Endodermal cell (in vitro differentiated cells): ENCODE measurements at regions not wholly inside any gene's neighbourhood (a gene's known extent, or its start where the extent isn't known, plus 50 kb on each side); places are given as distances from the start of the nearest gene placed in this dataset.

ENCODE experiments used
- DNase-seq: peaks from one replicate; pipeline ENCODE4 v3.0.0-alpha.2; 2017
- H3K27ac ChIP-seq: 2 replicates; pipeline ENCODE4 v1.5.1; 2013; ENCODE audit warnings: mild to moderate bottlenecking, low read depth, low read length, moderate library complexity
- H3K27me3 ChIP-seq: 2 replicates; pipeline ENCODE4 v1.6.1; 2013; ENCODE audit warnings: mild to moderate bottlenecking, low read length, moderate library complexity; ENCODE audit not compliant: insufficient read depth, control insufficient read depth, poor library complexity, severe bottlenecking
- H3K36me3 ChIP-seq: 2 replicates; pipeline ENCODE4 v1.7.0; 2013; ENCODE audit warnings: mild to moderate bottlenecking, low read length, moderate library complexity; ENCODE audit not compliant: control insufficient read depth, insufficient read depth
- H3K4me1 ChIP-seq: one replicate; pipeline ENCODE4 v1.7.0; 2013; ENCODE audit warnings: low read length; ENCODE audit not compliant: control insufficient read depth, insufficient read depth
- H3K4me3 ChIP-seq: 2 replicates; pipeline ENCODE4 v1.5.1; 2013; ENCODE audit warnings: mild to moderate bottlenecking, low read length, moderate library complexity
- H3K9ac ChIP-seq: 2 replicates; pipeline ENCODE4 v1.6.1; 2013; ENCODE audit warnings: mild to moderate bottlenecking, low read length, moderate library complexity; ENCODE audit not compliant: poor library complexity, severe bottlenecking; ENCODE audit errors: extremely low read depth
- H3K9me3 ChIP-seq: 2 replicates; pipeline ENCODE4 v1.6.1; 2013; ENCODE audit warnings: mild to moderate bottlenecking, low read length, moderate library complexity; ENCODE audit not compliant: control insufficient read depth
- H3K27ac Mint-ChIP-seq: 2 replicates; pipeline ENCODE4 v1.8.0; 2020; ENCODE audit warnings: mixed read lengths
- H3K27me3 Mint-ChIP-seq: 2 replicates; pipeline ENCODE4 v1.8.0; 2021; ENCODE audit warnings: mild to moderate bottlenecking, mixed read lengths; ENCODE audit not compliant: insufficient read depth
- H3K36me3 Mint-ChIP-seq: 2 replicates; pipeline ENCODE4 v1.8.0; 2020; ENCODE audit warnings: low read depth, mixed read lengths
- H3K4me1 Mint-ChIP-seq: 2 replicates; pipeline ENCODE4 v1.8.0; 2020; ENCODE audit warnings: mixed read lengths
- H3K4me3 Mint-ChIP-seq: 2 replicates; pipeline ENCODE4 v1.8.0; 2020; ENCODE audit warnings: mild to moderate bottlenecking, moderate library complexity, mixed read lengths
- H3K9me3 Mint-ChIP-seq: 2 replicates; pipeline ENCODE4 v1.8.0; 2020; ENCODE audit warnings: mild to moderate bottlenecking, mixed read lengths
- WGBS, 2 experiments: methylation state at CpG; one replicate each; pipeline versions ENCODE4 v1.1.5 to v1.1.7; 2013; ENCODE audit warnings: missing lambda C conversion rate in 2 of 2, mixed read lengths in 1 of 2; ENCODE audit not compliant: insufficient coverage in 1 of 2, insufficient read length in 1 of 2; 5-methylcytosine and 5-hydroxymethylcytosine counted together
- TF ChIP-seq, protein P1 (sequence below): fragments of 200-600 bp; sonication (generic); conservative IDR thresholded peaks from 2 replicates; pipeline ENCODE4 v1.5.0; 2021; ENCODE audit warnings: antibody characterized with exemption, mild to moderate bottlenecking

DNA sequence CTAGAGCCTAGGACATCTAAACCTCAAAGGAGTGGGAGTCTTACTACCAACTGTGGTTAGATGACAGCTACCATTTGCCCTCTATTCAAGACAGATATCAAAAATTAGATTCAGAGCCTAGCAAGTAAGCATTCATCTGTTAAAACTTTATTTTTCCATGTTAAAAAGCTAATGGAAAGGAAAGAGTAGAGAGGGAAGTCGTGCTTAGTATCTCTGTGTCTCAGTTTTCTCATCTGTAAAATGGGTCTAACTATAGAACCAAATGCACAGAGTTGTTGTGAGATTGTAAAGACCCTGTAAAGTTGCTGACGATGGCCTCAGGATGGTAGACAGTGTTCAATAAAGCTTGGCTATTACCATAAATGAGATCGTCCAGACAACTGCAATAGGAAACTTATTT is 428.5 kb upstream of the RUNX1 start:
- Histone ChIP-seq H3K4me1 (no peaks in the 10 kb centered on the region), H3K4me3 (no peak overlapping the region), H3K9ac (no peak overlapping the region), H3K9me3 (peaks cover 6% of the 10 kb centered on the region), H3K27ac (no peak overlapping the region), H3K36me3 (no peaks in the 10 kb centered on the region), H3K27me3 (no peaks in the 10 kb centered on the region)
- Mint-ChIP-seq H3K9me3 (peaks cover 9% of the 10 kb centered on the region), H3K4me1 (no peaks in the 10 kb centered on the region), H3K27me3 (peaks cover 2% of the 10 kb centered on the region), H3K36me3 (peaks cover 2% of the 10 kb centered on the region), H3K27ac (no peak overlapping the region), H3K4me3 (no peak overlapping the region)
- TF ChIP-seq, protein P1, sequence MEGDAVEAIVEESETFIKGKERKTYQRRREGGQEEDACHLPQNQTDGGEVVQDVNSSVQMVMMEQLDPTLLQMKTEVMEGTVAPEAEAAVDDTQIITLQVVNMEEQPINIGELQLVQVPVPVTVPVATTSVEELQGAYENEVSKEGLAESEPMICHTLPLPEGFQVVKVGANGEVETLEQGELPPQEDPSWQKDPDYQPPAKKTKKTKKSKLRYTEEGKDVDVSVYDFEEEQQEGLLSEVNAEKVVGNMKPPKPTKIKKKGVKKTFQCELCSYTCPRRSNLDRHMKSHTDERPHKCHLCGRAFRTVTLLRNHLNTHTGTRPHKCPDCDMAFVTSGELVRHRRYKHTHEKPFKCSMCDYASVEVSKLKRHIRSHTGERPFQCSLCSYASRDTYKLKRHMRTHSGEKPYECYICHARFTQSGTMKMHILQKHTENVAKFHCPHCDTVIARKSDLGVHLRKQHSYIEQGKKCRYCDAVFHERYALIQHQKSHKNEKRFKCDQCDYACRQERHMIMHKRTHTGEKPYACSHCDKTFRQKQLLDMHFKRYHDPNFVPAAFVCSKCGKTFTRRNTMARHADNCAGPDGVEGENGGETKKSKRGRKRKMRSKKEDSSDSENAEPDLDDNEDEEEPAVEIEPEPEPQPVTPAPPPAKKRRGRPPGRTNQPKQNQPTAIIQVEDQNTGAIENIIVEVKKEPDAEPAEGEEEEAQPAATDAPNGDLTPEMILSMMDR: no peak
- DNase-seq: no peak
- WGBS, 2 experiments: 85 to 100% methylated on average over 2 to 3 of the region's 3 CpGs

DNA sequence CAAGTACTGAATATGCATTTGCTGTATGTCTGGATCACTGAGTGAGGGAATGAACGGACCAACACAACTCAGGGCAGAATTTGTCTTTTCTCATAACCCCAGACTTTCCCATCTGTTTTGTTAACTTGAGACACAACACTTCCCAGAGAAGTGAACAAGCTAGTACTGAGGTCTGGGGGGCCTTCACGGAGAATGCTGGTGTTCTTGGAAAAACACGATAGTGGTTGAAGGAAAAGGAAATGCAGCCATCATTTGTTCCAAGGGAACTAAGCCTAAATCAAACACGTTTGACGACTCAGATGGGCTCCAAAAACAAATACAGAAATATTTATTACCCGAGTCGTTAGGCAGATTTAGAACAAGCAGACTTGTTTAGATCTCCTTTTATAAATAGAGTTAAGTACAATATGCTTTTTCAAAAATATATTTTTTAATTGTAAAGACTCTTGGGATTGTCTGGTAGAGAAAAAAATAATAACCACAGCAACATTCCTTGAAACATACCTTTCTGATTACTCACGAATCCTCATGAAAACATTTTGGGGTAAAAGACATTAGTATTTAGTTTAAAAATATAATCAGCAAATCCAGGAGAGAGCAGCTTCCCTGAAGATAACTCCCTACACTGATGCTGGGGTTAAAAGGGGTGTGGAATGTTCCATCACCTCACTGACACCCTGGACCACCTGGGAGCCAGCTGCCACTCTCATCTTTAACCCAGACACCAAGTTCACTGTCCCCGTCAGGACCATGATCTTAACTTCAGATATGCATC is 427.7 kb upstream of the RUNX1 start:
- Mint-ChIP-seq H3K4me3 (no peak overlapping the region), H3K9me3 (peaks cover 9% of the 10 kb centered on the region), H3K27me3 (no peaks in the 10 kb centered on the region), H3K27ac (no peak overlapping the region), H3K36me3 (peaks cover 2% of the 10 kb centered on the region), H3K4me1 (no peaks in the 10 kb centered on the region)
- H3K9ac ChIP-seq: no peak overlapping the region
- no peak for DNase-seq
- H3K36me3 ChIP-seq: no peaks in the 10 kb centered on the region
- 87% methylated on average over 6 of the region's 9 CpGs; no CpG with 5 or more reads in 1 of the 2 experiments for WGBS, 2 experiments
- no peak overlapping the region for H3K4me3 ChIP-seq
- no peaks in the 10 kb centered on the region for H3K27me3 ChIP-seq
- H3K4me1 ChIP-seq: no peaks in the 10 kb centered on the region
- peaks cover 6% of the 10 kb centered on the region for H3K9me3 ChIP-seq
- TF ChIP-seq, protein P1: no peak
- no peak overlapping the region for H3K27ac ChIP-seq

DNA sequence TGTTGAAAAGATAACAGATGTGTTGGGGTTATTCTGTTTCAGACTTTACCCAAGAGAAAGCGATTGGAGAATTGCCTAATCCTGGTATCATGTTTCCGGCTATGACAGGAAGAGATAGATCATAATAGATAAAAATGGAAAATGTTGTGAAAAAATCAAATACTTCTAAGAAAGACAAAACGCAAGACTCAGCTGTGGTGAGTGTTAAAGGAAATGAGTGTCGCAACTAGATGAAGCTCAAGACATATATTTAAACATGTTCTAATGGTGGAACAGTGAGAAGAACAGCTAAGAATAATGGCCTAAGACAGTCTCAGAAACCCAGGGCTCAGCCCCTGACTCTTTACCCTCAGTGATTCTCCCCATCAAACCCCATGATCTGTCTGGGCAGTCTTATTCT is 426.7 kb upstream of the RUNX1 start:
- no peaks in the 10 kb centered on the region for H3K4me1 ChIP-seq
- H3K4me1 Mint-ChIP-seq: peaks cover 7% of the 10 kb centered on the region

More for the DNA sequence above, 426.7 kb upstream of the RUNX1 start:
- Histone ChIP-seq H3K9me3 (peaks cover 6% of the 10 kb centered on the region), H3K9ac (no peak overlapping the region), H3K27ac (no peak overlapping the region), H3K4me3 (no peak overlapping the region), H3K27me3 (no peaks in the 10 kb centered on the region), H3K36me3 (no peaks in the 10 kb centered on the region)
- TF ChIP-seq, protein P1: no peak
- Mint-ChIP-seq H3K27me3 (no peaks in the 10 kb centered on the region), H3K27ac (no peak overlapping the region), H3K36me3 (peaks cover 2% of the 10 kb centered on the region), H3K9me3 (peaks cover 9% of the 10 kb centered on the region), H3K4me3 (no peak overlapping the region)
- DNase-seq: no peak
- WGBS, 2 experiments: 93 to 100% methylated on average over 1 to 4 of the region's 4 CpGs
